HG02943 (cell line): ENCODE measurements at regions not wholly inside any gene's neighbourhood (a gene's known extent, or its start where the extent isn't known, plus 50 kb on each side); places are given as distances from the start of the nearest gene placed in this dataset.
A peak's percentile ranks its signal among the peaks of the same experiment; 100 is the strongest.

Experiments
- ATAC-seq: cut with Tn5 transposase; IDR thresholded peaks from one replicate; pipeline ENCODE4 v1.9.1; 2021; ENCODE audit warnings: mild to moderate bottlenecking, low read depth, moderate library complexity; ENCODE audit not compliant: unreplicated experiment

DNA sequence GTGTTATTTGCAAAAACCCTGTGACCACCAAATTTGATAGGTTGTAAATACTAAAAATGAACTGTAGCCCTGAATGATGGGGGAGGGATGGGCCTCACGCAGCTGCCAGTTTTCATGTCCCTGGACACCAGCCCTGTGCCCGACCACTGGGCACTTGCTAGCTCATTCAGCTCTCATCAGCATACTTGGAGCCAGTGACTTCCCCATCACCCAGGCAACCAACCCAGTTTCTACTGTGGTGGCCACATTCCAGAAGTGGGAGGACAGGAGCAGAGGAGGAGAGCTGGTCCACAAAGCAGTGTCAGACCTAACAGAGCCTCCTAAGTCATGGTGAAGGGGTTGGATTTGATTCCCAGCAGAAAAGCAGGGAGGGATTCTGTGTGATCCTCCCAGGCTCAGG is 128.2 kb downstream of the CPEB2 start:
- ATAC-seq: no peak

DNA sequence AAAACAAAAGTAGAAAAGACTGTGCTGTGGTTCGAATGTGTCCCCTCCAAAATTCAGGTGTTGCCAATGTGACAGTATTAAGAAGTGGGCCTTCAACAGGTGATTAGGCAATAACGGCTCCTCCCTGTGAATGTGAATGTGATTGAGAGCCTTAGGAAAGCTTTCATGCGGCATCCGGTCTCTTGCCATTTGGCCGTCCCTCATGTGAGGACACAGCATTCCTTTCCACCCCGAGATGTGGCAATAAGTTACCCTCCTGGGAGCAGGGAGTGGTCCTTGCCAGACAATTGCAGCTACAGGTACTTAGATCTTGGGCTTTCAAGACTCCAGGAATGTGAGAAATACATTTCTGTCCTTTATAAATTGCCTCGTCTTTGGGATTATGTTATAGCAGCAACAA is 129.3 kb downstream of the CPEB2 start:
- no peak for ATAC-seq

DNA sequence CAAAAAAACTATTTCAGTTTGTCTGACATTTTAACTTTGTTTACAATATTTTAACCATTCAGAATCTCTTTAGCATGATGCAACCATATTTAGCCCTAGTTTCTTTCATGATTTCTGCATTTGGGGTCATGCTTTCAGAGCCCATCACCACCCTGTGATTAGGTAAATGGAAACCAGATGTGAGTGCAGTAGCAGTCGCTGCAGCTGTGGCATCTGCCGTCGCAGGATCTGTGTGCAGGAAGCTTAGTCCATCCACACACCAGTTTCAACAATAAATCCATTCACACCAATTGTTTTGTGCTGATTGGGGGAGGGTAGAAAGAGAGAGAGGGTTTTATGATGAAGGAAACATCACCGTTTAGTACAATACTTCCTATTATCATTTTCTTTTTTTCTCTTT is 130.5 kb downstream of the CPEB2 start:
- no peak for ATAC-seq

DNA sequence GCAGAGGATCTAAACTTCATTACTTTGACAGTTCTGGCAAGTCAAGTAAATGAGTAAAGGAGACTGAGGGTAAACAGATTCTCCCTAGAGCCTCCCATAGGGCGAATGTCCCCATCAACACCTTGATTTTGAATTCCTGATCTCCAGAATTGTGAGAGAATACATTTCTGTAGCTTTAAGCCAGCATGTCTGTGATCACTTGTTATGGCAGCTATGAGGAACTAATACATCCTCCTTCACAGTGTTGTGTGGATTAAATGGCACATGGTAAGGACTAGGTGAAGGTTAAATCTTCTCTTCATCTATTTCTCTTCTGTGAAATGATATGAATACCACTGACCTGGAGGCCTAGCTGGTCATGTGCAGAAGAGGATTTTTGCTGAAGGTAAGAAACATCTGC is 137.3 kb downstream of the CPEB2 start:
- ATAC-seq: no peak

DNA sequence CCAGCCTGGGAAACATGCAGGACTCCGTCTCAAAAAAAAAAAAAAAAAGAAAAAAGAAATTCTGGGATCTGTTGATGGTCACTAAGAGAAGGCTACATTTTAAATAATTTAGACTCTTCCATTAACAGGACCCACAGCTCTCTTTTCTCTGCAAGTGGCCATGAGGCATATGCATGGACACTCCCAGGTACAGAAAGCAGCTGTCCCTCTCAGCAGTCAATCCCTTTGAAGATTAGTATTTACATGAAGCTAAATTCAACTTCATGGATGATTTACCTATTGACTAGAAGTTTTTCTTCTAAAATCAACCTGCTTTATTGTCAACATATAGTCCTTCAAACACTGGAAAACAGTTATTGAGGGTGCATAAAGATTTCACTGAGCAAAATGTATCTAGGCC is 139.9 kb downstream of the CPEB2 start:
- no peak for ATAC-seq

DNA sequence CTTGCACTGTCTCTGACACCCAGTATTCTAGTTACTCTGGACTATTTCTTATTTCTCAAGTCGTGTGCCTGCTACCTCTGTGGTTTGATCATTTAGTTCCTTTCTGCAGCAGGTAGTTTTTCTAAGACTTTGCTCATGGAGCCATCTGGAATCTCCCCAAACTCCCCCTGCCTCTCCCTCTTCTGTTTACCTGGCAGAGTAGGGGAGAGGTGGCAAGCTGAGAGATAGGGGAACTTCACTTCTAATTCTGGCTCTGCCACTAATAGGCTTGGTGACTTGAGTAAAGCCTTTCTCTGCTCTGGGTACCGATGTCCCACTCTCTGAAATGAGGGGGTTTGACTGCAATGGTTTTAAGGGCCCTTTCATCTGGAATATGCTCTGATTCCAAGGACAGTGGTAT is 141.3 kb downstream of the CPEB2 start:
- no peak for ATAC-seq

DNA sequence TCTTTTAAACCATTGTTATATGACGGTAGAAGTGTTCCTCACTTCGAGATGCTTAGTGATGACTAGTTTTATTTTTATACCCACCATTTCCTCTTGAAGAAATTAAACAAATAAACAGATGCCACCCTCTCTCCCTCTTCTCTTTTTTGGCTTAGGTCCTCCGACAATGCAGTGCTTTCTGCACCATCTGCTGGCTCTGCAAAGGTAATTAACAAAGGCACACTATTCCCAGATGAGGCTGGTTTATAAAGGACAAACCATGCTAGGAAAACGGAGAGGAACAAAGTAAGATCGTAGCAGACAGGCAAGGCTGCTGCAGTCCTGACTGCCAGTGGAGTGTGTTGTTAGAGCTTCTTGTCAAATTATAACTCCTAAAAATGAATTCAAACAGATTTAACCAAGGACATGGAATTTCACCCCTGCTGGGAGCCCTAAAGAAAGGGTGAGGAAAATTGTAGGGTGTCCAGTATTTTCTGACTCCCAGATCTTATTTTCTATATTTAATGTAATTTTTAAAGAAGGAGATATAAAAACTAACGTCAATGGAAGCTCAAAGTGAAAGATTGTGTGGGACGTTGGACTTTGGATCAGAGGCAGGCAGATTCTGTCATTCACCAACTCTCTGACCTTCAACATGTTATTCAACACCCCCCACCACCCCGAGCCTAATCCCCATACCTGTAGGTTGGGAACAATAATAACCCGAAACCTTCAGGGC is 142.1 kb downstream of the CPEB2 start:
- ATAC-seq: no peak

DNA sequence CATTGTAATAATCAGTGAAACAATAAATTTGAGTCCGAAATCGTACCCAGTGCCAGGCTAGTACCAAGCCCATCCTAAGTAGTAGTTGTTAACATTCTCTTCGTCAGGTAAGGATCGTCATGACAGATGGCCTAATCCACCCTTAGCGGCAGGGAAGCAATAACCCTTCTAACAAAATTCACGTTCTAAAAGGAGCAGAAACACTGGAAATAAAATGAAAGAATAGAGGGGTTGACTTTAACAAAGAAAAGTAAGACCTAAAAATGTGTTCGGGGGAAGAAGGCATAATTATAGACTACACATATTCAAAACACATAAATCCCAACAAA is 142.7 kb downstream of the CPEB2 start:
- no peak for ATAC-seq

DNA sequence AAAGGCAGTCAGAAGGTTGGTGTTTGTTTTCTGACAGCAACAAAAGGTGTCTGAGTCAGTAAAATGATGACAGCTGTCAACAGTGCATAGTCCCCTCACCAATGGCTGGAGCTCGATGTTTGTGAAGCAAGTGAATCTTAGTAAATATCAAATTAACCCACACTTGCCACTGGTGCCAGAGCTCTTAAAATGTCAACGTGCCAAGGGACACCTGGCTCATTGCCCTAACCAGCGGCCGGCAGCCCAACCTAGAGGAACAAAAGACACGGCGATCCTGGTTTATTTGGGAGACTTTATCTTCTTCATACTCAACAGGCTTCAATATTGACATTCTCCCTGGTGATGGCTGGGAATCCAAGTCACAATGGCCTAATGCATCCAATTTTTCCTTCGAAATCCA is 143.4 kb downstream of the CPEB2 start:
- ATAC-seq: no peak

DNA sequence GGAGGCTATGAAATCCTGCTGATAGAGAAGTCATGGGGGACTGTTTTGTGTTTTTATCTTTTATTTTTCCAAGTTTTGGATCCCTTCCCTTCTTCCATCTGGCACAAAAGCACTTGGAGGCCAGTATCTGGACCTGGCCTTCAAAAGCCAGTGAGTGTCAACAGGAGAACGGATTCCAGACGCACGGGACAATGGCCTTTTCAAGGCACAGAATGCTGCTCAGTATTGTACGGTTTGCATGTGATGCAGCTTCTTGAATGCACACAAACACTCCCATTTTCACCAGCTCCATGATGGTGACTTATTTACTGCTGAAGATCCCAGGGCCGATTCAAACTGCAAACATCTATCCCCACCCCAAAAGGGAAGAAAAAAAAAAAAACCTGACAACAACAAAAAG is 145.4 kb downstream of the CPEB2 start:
- ATAC-seq: no peak

DNA sequence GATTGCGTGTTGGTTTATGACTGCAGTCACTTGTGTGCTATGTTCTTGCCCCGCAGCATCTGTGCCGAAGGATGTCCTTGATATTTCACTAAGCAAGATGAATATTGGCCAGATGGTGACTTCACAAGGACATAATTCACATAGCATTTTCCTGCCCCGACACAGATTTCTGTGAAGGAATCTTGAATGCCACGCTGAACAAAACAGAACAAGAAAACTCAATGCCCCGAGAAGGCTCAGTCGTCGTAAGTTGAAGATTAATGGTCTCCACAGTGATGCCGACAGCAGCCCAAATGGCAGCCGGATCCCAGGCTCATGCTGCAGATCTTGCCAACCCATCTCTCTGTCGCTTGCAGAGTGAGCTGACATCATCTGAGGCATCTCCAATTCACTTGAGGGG is 145.9 kb downstream of the CPEB2 start:
- ATAC-seq: no peak

DNA sequence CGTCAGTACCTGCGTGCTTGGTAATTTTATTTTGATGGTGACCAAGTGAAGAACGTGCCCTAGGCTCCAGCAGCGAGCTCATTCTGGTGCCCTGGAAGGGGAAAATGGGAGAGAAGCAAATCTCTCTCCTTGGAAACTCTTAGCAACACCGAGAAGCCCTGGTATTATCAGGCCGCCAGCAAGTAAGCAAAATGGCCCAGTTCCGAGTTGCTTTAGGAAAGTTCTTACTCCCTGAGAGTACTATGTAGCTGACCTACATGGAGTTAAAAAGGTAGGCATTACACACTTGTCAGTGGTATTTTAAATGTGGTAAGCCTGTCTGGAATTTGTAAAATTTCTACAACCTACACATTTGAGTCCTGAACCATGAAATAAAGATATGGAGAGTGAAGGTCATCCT is 146.4 kb downstream of the CPEB2 start:
- no peak for ATAC-seq

DNA sequence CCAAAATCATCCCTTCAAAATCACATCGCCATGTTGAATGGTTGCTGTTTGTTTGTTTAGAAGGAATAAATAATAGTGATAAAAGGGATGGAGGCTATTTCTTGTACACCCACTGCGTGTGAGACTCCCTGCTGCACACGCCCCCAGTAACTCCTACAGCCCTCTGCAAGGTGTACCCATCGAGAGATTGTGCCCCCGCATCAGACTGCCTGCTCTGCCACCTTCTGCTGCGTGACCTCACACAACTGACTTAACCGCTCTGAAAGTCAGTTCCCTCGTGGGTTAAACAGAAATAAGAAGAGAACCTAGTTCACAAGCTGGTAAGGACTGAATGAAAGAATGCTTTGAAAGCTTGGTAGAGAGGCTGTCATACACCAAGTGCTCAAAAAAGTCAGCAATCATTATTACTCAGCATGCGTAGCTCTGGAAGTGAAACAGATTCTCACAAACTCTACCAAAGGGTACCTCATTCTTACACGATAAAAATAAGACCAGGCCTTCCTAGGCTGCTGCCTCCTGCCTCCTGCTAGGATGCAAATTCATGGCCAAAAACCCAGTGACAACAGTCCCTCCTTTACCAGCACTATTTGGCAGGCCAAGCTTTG is 147.1 kb downstream of the CPEB2 start:
- peak; percentile 49 for ATAC-seq

DNA sequence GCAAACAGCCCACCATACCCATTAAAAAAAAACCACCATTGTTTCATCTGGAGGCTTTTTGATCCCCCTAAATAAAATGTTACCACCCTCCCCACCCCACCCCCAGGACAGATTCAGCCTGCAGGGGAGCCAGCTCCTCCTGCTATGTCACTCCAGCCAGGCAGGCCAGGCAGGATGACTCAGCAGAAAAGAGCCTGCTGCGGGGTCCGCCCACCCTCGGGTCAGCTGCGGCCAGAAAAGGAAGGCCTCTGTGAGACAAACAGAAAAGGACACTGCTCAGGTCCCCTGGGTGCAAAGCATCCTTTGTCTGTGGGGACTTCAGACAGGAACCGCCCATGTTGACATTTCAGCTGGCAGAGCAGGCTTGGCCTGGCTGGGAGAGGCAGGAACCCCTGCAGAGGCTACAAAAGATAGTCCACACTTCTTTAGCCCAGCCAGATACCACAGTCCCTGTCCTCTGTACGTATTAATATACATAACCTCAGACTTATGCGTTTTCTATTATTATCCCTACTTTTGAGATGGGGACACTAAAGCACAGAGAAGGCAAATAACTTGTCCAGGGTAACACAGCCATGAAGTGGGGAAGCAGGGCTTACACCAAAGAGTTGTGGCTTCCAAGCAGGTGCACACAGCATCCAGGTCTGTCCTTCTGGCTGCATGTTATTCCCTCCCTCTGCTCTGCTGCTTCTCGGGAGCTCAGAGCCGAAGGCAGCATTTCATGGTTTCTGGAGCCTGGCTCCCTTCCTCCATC is 147.7 kb downstream of the CPEB2 start:
- peak; percentile 95 for ATAC-seq

DNA sequence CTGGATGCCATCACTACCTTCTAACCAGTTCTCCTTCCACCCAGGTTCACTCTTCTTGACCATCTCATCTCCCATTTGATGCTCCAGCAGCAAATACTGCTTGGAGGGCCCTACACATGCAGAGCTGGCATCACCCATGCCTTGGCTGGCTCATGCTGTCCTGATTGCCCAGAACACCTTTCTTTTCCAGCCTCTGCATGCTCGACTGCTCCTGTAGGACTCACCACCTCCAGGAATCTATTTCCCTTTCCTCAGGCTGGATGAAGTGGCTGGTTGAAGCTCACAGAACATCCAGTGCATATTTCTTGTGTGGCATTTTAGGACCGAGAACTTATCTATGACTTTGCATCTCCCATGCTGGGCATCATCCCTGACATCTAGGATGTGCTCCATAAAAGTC is 148.3 kb downstream of the CPEB2 start:
- no peak for ATAC-seq

DNA sequence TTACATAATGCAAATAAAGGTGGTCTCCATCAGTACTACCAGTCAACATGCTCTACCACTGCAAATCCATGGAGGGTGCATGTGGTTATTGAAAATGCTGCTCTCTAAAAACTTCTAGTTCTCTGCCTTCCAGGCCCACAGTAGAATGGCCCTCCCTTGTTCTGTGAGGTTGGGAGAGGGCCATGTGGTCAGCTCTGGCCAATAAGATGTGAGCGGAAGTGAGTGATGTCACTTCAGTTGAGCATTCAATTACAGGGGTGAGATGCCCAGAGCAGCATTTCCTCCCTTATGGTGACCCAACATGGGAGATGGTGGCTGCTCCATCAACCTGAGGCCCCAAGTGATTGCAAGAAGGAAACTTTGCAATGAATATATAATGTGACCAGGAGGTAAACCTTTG is 148.8 kb downstream of the CPEB2 start:
- no peak for ATAC-seq

DNA sequence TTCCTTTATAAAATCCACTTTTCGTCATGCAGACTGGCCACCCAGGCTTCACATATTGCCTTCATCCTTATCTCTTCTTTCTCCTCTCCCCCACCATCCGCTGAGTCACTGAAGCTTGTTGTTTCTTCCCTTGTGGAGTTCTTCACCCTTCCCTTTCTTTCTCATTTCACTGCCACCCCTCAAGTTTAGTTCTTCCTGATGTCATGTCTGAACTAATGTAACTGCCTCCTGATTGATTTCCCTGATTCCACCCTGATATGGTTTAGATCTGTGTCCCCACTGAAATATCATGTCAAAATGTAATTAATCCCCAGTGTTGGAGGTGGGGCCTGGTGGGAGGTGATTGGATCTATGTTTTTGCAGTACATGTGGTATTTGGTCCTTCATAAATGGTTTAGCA is 151.4 kb downstream of the CPEB2 start:
- no peak for ATAC-seq

DNA sequence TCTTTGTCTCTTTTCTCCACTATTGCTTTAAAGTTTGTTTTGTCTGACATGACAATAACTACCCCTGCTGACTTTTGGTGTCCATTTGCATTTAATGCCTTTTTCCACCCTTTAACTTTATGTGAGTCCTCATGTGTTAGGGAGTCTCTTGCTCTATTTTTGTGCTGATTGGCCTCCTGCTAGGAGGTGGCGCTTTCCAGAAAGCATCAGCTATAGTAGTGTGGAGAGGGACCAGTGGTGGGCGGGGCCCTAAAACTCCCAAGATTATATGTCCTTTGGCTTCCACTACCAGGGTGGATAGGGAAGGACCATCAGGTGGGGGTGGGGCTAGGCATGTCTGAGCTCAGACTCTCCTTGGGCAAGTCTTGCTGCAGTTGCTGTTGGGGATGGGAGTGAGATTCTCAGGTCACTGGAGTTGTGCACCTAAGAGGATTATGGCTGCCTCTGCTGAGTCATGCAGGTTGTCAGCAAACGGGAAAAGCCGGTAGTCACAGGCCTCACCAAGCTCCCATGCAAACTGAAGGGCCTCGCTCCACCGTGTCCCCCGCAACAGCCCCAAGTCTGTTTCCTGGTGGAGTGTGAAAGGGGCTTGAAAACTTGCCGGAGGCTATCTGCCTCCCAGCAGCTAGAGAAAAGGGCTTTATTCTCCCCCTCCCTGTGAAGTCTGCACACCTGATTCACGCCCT is 156.3 kb downstream of the CPEB2 start:
- ATAC-seq: no peak

DNA sequence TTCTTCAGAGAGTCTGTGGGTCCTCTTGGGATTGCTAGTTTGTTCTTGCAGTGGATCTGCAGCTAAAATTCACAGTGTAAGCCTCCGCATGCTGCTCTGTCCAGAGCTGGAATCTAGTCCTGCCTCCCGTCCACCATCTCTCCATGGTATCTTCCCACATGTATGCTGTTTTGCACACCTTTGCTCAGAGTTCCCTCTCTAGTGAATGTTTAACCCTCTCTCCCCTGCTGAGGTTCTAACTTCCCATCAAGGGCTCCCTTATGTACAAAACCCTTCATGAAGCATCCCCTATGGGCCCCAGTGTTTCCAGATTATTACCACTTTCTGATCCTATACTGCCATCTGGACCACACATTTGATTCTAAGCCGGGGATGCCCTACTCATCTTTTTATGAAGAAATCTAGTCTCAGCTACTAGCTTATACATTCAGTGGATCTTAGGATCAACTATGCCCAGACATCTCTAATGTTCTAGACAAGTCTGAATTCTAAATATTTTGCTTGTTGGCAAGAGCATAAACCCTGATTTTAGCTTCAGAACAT is 157.3 kb downstream of the CPEB2 start:
- no peak for ATAC-seq

DNA sequence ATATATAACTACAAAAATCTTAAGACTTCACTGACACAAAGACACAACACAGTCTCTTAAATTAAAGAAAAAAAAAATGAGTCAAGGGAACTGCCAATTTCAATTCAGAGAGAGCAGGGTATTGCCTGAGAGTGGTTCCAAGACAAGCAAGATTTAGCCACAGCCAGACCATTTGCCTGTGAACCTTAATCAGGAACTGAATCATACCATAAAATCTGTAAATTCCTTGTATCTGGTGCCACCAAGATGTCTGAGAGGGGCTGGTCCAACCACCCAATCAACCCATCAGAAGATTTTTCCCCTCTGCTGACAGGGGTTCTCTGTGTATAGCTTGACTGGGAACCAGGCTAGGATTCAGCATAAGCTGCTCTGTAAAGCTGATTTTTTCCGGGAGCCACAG is 159.2 kb downstream of the CPEB2 start:
- ATAC-seq: no peak

DNA sequence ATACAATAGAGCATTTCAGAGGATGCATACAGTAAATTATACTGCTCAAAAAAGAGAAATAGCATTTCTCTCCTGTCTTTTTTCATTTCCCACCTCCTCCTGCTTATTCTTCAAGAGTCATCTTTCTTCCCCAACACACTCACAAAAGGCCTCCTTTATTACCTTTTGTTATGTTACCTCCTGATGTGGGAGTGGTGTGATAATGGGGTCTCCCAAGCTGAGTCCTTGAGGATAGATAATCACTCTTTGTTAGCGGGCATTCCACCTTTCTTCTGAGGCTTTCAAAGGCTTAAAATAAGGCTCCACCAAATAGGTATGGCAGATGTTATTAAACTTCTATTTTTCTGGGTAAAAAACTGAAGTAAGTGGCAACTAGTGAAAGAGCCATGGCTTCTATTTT is 159.8 kb downstream of the CPEB2 start:
- ATAC-seq: no peak
